ENCODE measurements at regions not wholly inside any gene's neighbourhood (a gene's known extent, or its start where the extent isn't known, plus 50 kb on each side); places are given as distances from the start of the nearest gene placed in this dataset.

- no peak overlapping the region for H3K27ac Mint-ChIP-seq (ENCODE audit: unreplicated experiment)
- DNase-seq (ENCODE audit: low spot score) = no peak
- no peaks in the 10 kb centered on the region for H3K36me3 Mint-ChIP-seq (ENCODE audit: low read depth, unreplicated experiment)
These were observed 141.5 kb upstream of the FSTL4 start for GRCh38 chr5:133753856-133754255.

GRCh38 chr5:133751846-133752245 is 139.5 kb upstream of the FSTL4 start:
- TF ChIP-seq, protein P1, sequence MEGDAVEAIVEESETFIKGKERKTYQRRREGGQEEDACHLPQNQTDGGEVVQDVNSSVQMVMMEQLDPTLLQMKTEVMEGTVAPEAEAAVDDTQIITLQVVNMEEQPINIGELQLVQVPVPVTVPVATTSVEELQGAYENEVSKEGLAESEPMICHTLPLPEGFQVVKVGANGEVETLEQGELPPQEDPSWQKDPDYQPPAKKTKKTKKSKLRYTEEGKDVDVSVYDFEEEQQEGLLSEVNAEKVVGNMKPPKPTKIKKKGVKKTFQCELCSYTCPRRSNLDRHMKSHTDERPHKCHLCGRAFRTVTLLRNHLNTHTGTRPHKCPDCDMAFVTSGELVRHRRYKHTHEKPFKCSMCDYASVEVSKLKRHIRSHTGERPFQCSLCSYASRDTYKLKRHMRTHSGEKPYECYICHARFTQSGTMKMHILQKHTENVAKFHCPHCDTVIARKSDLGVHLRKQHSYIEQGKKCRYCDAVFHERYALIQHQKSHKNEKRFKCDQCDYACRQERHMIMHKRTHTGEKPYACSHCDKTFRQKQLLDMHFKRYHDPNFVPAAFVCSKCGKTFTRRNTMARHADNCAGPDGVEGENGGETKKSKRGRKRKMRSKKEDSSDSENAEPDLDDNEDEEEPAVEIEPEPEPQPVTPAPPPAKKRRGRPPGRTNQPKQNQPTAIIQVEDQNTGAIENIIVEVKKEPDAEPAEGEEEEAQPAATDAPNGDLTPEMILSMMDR (IDR thresholded peaks at IDR 0.05; ENCODE audit: unreplicated experiment) = no peak
- H3K27ac Mint-ChIP-seq (ENCODE audit: unreplicated experiment) = no peak overlapping the region
- no peaks in the 10 kb centered on the region for H3K9me3 Mint-ChIP-seq (ENCODE audit: unreplicated experiment)
- no peaks in the 10 kb centered on the region for H3K4me1 Mint-ChIP-seq (ENCODE audit: unreplicated experiment)
- no peaks in the 10 kb centered on the region for H3K27me3 Mint-ChIP-seq (ENCODE audit: unreplicated experiment)
- no peak overlapping the region for H3K4me3 Mint-ChIP-seq (ENCODE audit: unreplicated experiment)
- H3K36me3 Mint-ChIP-seq (ENCODE audit: low read depth, unreplicated experiment) = no peaks in the 10 kb centered on the region
- DNase-seq (ENCODE audit: low spot score) = no peak

More at GRCh38 chr5:133753856-133754255, 141.5 kb upstream of the FSTL4 start:
- no peaks in the 10 kb centered on the region for H3K9me3 Mint-ChIP-seq (ENCODE audit: unreplicated experiment)
- H3K4me1 Mint-ChIP-seq (ENCODE audit: unreplicated experiment) = no peaks in the 10 kb centered on the region
- H3K27me3 Mint-ChIP-seq (ENCODE audit: unreplicated experiment) = no peaks in the 10 kb centered on the region
- TF ChIP-seq, protein P1 (IDR thresholded peaks at IDR 0.05; ENCODE audit: unreplicated experiment) = no peak
- H3K4me3 Mint-ChIP-seq (ENCODE audit: unreplicated experiment) = no peak overlapping the region

GRCh38 chr5:133751421-133751820 is 139.1 kb upstream of the FSTL4 start:
- no peaks in the 10 kb centered on the region for H3K27me3 Mint-ChIP-seq (ENCODE audit: unreplicated experiment)
- no peak overlapping the region for H3K27ac Mint-ChIP-seq (ENCODE audit: unreplicated experiment)
- DNase-seq (ENCODE audit: low spot score) = no peak

GRCh38 chr5:133750856-133751255 is 138.5 kb upstream of the FSTL4 start:
- no peaks in the 10 kb centered on the region for H3K36me3 Mint-ChIP-seq (ENCODE audit: low read depth, unreplicated experiment)
- no peaks in the 10 kb centered on the region for H3K9me3 Mint-ChIP-seq (ENCODE audit: unreplicated experiment)
- no peak for DNase-seq (ENCODE audit: low spot score)
- no peaks in the 10 kb centered on the region for H3K4me1 Mint-ChIP-seq (ENCODE audit: unreplicated experiment)
- no peak overlapping the region for H3K27ac Mint-ChIP-seq (ENCODE audit: unreplicated experiment)
- H3K27me3 Mint-ChIP-seq (ENCODE audit: unreplicated experiment) = no peaks in the 10 kb centered on the region
- TF ChIP-seq, protein P1 (IDR thresholded peaks at IDR 0.05; ENCODE audit: unreplicated experiment) = no peak
- no peak overlapping the region for H3K4me3 Mint-ChIP-seq (ENCODE audit: unreplicated experiment)

More at GRCh38 chr5:133751421-133751820, 139.1 kb upstream of the FSTL4 start:
- no peaks in the 10 kb centered on the region for H3K36me3 Mint-ChIP-seq (ENCODE audit: low read depth, unreplicated experiment)
- TF ChIP-seq, protein P1 (IDR thresholded peaks at IDR 0.05; ENCODE audit: unreplicated experiment) = no peak
- no peak overlapping the region for H3K4me3 Mint-ChIP-seq (ENCODE audit: unreplicated experiment)
- H3K4me1 Mint-ChIP-seq (ENCODE audit: unreplicated experiment) = no peaks in the 10 kb centered on the region
- no peaks in the 10 kb centered on the region for H3K9me3 Mint-ChIP-seq (ENCODE audit: unreplicated experiment)

DNA sequence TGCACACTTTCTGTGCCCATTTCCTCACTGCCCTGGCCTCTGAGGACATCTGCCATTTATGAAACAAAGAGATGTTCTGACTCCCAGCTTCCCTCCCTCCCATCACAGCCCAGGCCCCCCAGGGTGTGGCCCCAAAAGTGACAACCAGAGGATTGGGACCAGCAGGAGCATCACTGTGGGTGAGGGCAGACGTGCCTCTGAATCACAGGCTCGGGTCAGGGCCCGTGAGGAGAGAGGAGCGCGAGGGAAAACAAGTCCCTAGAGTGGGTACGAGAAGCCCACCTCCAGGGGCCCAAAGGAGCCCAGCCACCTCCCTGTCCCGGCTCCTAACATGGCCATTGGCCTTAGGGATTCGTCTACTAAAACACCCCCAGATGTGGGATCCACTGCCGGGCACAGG is 138.0 kb upstream of the FSTL4 start:
- Mint-ChIP-seq H3K9me3 (ENCODE audit: unreplicated experiment) (no peaks in the 10 kb centered on the region), H3K4me3 (ENCODE audit: unreplicated experiment) (no peak overlapping the region), H3K36me3 (ENCODE audit: low read depth, unreplicated experiment) (no peaks in the 10 kb centered on the region), H3K27ac (ENCODE audit: unreplicated experiment) (no peak overlapping the region), H3K4me1 (ENCODE audit: unreplicated experiment) (no peaks in the 10 kb centered on the region), H3K27me3 (ENCODE audit: unreplicated experiment) (no peaks in the 10 kb centered on the region)
- no peak for DNase-seq (ENCODE audit: low spot score)
- TF ChIP-seq, protein P1 (IDR thresholded peaks at IDR 0.05; ENCODE audit: unreplicated experiment) = no peak
